Coronary artery (tissue), 2 donors: ENCODE measurements at regions not wholly inside any gene's neighbourhood (a gene's known extent, or its start where the extent isn't known, plus 50 kb on each side); places are given as distances from the start of the nearest gene placed in this dataset.
A peak's percentile ranks its signal among the peaks of the same experiment; 100 is the strongest.

Source experiments
- DNase-seq: peaks from one replicate; pipeline ENCODE4 v3.0.0-alpha.2; 2017; ENCODE audit warnings: low spot score
- H3K27ac ChIP-seq, 2 donors: fragments of 200-600 bp; sonication (generic); one replicate each; pipeline ENCODE4 v1.5.1; 2016 to 2019
- H3K4me3 ChIP-seq: fragments of 200-600 bp; sonication (generic); 2 replicates; pipeline ENCODE4 v1.5.1; 2016; ENCODE audit warnings: mild to moderate bottlenecking, moderate library complexity
- TF ChIP-seq, protein P1 (sequence below): fragments of 200-600 bp; sonication (generic); IDR thresholded peaks from one replicate; pipeline ENCODE4 v1.5.1; 2019; ENCODE audit warnings: antibody characterized with exemption

- TF ChIP-seq, protein P1, sequence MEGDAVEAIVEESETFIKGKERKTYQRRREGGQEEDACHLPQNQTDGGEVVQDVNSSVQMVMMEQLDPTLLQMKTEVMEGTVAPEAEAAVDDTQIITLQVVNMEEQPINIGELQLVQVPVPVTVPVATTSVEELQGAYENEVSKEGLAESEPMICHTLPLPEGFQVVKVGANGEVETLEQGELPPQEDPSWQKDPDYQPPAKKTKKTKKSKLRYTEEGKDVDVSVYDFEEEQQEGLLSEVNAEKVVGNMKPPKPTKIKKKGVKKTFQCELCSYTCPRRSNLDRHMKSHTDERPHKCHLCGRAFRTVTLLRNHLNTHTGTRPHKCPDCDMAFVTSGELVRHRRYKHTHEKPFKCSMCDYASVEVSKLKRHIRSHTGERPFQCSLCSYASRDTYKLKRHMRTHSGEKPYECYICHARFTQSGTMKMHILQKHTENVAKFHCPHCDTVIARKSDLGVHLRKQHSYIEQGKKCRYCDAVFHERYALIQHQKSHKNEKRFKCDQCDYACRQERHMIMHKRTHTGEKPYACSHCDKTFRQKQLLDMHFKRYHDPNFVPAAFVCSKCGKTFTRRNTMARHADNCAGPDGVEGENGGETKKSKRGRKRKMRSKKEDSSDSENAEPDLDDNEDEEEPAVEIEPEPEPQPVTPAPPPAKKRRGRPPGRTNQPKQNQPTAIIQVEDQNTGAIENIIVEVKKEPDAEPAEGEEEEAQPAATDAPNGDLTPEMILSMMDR: no peak
- peak overlapping the region; percentile 40 to 79 for H3K27ac ChIP-seq
- DNase-seq: no peak
- H3K4me3 ChIP-seq: no peak overlapping the region
These were observed 111.6 kb upstream of the NCOR2 start for GRCh38 chr12:124679047-124679446.

GRCh38 chr12:124678421-124678893 lies 111.0 kb upstream of the NCOR2 start:
- no peak overlapping the region for H3K27ac ChIP-seq

GRCh38 chr12:124677552-124678356 lies 110.3 kb upstream of the NCOR2 start:
- no peak overlapping the region for H3K4me3 ChIP-seq
- DNase-seq: no peak
- TF ChIP-seq, protein P1: no peak
- H3K27ac ChIP-seq: no peak overlapping the region

More at GRCh38 chr12:124678421-124678893, 111.0 kb upstream of the NCOR2 start:
- TF ChIP-seq, protein P1: no peak
- H3K4me3 ChIP-seq: no peak overlapping the region
- DNase-seq: no peak

GRCh38 chr12:124676714-124677462 lies 109.5 kb upstream of the NCOR2 start:
- peak overlapping the region in 1 of 2 donors; percentile 82 for H3K27ac ChIP-seq
- no peak for DNase-seq
- TF ChIP-seq, protein P1: no peak
- H3K4me3 ChIP-seq: peak overlapping the region; percentile 57

- DNase-seq: no peak
- H3K4me3 ChIP-seq: peak overlapping the region; percentile 57
- TF ChIP-seq, protein P1: no peak
- H3K27ac ChIP-seq: peak overlapping the region; percentile 19 to 82
These were observed 108.7 kb upstream of the NCOR2 start for GRCh38 chr12:124675881-124676713.

GRCh38 chr12:124674937-124675336 lies 107.5 kb upstream of the NCOR2 start:
- TF ChIP-seq, protein P1: no peak
- H3K27ac ChIP-seq: no peak overlapping the region
- DNase-seq: no peak
- H3K4me3 ChIP-seq: no peak overlapping the region
